SK-N-MC (cell line): ENCODE measurements at regions not wholly inside any gene's neighbourhood (a gene's known extent, or its start where the extent isn't known, plus 50 kb on each side); places are given as distances from the start of the nearest gene placed in this dataset.

Experiments used
- EZH2 ChIP-seq: fragments of 200-600 bp; sonication (generic); IDR thresholded peaks from one replicate; pipeline ENCODE4 v1.6.1; 2017; ENCODE audit warnings: antibody characterized with exemption
- FOXP2 ChIP-seq: optimal IDR thresholded peaks from 2 replicates; pipeline ENCODE3; 2011; ENCODE audit warnings: mild to moderate bottlenecking, moderate library complexity; ENCODE audit not compliant: insufficient read depth; ENCODE audit errors: extremely low read length, control extremely low read depth

DNA sequence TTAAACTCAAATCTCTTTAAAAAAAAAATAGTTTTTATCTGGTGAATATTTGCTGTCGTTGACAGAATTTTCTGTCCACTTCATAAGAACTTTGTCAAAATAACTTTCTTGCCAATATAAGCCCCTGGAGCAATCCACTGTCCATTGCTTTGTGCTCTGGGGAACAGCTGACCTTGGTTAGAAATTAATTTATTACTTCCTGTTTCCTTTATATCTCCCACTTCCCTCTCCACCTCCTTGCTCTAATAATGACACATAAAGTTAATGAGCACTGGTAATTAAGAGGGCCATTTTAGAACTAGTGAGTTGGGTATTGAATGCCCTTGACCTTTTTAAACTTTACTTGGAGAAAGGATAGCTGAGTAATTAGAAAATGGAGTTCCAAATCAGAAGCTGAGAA lies 151.3 kb upstream of the LEF1 start:
- TF ChIP-seq EZH2 (no peak), FOXP2 (no peak)
